ENCODE measurements at regions not wholly inside any gene's neighbourhood (a gene's known extent, or its start where the extent isn't known, plus 50 kb on each side); places are given as distances from the start of the nearest gene placed in this dataset.

- TF ChIP-seq CTCF (IDR thresholded peaks at IDR 0.05), result no peak
- no peak for TF ChIP-seq ZFX (IDR thresholded peaks at IDR 0.05; ENCODE audit: borderline replicate concordance)
These were observed 94.9 kb downstream of the VCPKMT start for GRCh38 chr14:50021261-50022031.

Data from 22Rv1 (cell line).